Activated CD8-positive, alpha-beta memory T cell treated with anti-CD3 and anti-CD28 coated beads for 4 hours (primary cell): ENCODE measurements at regions not wholly inside any gene's neighbourhood (a gene's known extent, or its start where the extent isn't known, plus 50 kb on each side); places are given as distances from the start of the nearest gene placed in this dataset.
"Not testable (repeated sequence)": the region's sequence is repeated elsewhere in the genome, so short reads cannot be mapped to it uniquely, and the experiment has no call there.

Experiments used
- DNase-seq, 2 donors: peaks; one replicate each; pipeline ENCODE4 v3.0.0-alpha.2; 2020; ENCODE audit warnings: low read depth in 2 of 2

DNA sequence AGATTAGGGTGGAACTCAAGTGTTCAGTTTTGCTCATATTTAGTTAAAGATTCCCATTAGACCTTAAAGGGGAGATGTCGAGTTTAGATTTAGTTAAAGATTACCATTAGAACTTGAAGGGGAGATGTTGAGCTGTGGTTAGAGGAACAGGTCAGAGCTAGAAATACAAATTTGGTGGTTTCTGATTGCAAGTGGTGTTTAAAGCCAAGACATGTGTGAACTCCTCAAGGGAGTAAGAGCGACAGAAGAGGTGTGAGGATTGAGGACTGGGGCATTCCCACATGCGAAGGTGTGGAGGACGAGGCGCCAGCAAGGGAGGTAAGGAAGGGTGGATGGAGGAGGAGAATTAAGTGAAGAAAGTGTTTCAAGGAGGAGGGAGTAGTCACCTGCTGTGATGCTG, 168.6 kb downstream of the IER5 start:
- DNase-seq: no peak

DNA sequence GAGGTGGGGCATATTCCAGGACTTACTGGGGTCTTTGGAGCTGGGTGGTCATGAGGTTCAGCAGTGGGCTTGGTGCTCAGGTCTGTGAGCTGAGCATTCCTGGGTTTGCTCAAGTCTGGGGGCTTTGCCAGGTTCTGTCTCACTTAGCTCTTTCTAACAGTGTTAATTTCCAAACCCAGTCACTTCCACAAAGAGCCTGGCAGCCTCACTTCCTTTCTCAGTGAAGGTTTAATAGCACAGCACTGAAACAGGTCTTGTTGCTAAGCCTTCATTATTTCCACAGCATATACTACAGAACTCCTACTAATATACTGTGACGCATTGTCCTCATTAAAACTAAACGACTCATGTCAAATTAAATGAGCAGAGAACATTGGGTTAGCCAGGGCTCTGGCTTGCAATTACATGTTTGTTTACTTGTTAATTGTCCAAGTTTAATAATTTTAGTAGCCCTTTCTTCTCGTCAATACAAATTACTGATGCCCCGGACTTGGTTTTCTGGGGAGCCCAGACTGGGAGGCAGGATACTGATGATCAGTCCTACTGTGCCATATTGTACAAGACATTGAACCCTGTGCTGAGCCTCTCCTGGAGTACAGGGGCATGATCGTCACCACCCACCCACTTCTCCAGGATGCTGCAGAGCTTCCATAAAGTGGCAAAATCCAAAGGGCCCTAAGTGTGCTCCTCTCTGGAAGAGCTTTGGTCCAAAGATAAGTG, 170.7 kb downstream of the IER5 start:
- no peak for DNase-seq

DNA sequence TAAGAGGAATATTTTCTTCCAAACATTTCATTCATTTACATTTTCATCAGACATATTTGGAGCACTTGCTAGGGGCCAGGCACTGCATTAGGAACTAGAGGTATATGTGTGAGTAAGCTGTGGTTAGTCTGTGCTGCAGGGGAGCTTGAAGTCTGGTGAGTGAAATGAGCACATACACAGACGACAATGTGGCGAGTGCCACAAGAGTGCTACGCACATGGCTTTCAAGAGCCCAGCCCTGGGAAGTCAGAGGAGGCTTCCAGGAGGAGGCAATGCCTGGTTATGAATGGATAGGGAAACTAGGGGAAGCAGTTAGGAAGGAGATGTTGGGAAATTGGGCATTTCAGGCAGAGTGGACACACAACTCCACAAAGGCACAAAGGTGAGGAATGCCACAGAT, 171.8 kb downstream of the IER5 start:
- DNase-seq: no peak

DNA sequence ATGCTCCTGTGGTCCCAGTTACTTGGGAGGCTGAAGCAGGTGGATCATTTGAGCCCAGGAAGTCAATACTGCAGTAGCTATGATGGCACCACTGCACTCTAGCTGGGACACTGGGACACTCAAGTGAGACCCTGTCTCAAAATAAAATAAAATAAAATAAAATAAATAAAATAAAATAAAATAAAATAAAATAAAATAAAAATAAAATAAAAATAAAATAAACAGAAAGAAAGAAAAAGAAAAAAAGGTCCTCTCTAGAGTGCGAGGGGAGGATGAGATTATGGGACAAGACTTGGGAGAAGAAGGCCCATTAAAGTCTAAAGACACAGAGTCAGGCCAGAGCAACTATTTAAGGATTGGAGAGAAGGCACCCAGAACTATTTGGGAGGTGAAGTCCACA, 172.5 kb downstream of the IER5 start:
- no peak for DNase-seq

DNA sequence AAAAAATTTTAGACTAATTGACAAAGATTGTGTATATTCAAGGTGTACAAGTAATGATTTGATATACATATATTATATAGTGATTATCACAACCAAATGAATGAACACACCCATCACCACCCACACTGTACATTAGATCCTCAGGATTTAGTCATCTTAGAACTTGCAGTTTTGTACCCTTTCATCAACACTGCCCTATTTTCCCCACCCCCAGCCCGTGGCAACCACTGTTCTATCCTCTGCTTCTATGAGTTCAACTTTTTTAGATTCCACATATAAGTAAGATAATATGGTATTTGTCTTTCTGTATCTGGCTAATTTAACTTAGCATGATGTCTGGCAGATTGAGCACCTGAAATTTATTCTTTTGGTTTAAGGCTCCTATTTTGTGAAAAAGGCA, 173.6 kb downstream of the IER5 start:
- no peak for DNase-seq

DNA sequence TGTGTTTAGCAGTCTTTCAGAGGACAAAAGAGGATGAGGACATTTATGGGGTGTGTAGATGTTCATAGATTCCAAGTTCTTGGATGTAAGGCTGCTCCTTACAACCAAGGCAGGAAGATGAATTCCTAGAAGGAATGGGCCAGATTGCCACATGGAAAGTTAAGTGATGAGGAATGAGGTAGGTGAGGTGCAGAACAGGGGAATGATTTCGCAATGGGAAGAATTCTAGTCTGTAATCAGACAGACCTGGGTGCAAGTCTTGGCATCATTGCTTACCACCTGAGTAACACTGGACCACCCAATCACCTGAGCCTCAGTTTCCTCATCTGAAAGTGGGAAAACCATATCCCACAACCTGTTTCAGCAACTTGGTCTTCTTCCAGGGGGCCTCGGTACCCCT, 174.9 kb downstream of the IER5 start:
- no peak for DNase-seq

DNA sequence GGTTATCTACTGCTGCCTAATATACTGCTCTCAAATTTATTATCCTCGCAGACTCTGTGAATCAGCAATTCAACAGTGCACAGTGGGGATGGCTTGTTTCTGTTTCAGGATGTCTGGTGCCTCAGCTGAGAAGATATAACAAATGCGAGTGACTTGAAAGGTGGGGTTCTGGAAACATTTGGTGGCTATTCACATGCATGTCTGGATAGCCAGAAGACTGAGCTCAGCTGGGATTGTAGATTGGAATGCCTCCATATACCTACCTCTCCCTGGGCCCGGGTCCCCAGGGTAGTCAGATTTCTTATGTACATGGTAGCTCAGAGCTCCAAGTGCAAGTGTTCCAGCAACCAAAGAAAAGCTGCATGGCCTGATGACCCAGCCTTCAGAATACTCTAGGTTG, 176.3 kb downstream of the IER5 start:
- no peak for DNase-seq

DNA sequence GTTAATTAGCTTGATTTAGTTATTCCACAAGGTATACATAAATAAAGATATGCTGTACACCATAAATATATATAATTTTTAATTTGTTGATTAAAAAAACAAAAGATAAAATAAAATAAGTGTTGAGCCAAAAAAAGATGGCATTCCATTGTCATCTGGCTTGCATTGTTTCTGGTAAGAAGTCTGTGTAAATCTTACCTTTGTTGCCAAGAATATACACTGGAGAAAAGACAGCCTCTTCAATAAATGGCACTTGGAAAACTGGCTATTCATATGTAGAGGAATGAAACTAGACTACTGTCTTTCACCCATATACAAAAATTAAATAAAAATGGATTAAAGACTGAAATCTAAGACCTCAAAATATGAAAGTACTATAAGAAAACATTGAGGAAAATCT, 196.5 kb downstream of the IER5 start:
- no peak for DNase-seq

DNA sequence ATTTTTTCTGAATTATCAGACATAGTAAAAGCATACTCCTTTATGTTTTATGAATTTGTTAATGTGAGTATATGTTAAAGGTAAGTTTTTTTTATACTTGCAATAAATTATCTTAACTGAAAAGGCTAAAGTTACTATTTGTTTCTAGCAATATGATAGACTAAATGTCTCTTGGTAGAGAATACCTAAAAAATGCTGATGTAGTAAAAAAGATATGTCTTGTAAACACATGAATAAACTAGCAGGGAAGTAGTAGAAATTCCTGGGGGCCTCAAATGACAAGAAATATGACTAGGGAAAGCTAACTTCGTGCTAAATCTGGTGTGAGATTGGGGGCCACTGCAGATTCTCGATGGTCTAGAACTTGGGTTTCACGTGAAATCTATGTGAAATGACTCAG, 188.1 kb upstream of the CACNA1E start:
- DNase-seq: no peak

DNA sequence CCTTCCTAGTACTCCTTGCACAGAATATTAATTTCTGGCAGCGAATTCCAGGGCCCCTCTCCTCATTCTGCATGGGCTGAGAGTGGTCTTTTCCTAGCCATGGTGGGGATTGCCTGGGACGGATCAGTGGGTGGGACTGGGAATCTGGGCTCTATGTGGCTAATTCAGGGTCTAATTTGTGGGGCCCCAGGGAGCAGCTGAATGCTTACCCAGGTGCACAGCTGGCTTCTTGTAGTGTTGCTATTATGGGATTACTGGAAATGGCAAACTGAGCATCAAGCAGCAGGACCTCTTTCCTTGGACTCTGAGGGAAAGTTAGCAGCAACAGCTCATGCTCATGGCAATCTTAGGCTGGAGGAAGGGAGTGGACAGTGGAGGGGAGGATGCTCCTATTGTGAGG, 187.1 kb upstream of the CACNA1E start:
- no peak for DNase-seq

DNA sequence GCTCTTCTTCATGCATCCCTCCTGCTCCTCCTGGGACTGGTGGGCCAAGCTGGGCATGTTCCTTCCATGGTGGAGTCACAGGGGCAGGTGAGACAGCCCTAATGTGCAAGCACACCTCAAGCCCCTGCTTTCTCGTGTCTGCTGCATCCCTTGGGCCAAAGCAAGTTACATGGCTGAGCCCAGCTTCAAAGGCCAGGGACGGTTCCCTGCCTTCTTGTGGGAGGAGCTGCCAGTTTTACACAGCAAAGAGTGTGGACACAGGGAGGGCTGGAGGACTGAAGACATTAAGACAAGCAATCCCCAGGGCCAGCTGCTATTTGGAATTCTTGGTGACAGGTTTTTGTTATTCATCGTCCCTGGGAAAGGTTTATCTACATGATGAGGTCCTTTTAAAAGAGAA, 175.2 kb upstream of the CACNA1E start:
- DNase-seq: no peak

DNA sequence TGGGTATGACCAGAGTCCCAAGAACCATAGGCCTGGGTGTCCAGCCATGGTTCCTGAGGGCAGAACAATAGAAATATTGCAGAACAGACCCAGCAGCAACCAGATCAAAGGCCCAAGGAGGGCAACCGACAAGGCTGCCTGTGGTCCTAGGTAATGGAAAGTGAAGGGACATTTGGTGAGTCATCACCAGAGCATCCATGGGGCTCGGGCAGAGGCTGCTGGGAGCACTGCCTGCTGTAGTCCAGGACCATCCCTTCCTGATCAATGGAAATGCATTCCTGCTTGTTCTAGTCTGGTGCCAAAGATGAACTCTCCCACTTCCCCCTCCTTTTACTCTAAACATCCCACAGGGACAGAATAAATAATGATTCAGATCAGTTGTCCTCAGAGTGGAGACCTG, 172.8 kb upstream of the CACNA1E start:
- no peak for DNase-seq

DNA sequence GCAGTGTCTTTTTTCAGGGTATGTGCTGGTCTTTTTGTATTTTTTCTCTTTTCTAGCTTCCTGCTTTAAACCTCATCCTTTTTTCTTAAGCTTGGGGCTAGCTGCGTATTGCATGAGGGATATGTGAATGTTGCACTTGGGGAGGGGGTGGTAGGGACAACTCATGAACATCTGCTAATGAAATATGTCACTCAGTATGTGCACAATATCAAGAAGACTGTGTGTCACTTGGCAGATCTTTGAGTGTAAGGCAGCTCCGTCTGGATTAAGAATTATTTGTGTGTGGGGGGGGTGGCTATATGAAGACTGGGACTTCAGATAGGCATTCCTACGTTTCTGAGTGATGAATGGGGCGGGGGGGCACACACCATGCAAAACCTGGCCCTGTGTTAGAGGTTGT, 170.4 kb upstream of the CACNA1E start:
- no peak for DNase-seq

DNA sequence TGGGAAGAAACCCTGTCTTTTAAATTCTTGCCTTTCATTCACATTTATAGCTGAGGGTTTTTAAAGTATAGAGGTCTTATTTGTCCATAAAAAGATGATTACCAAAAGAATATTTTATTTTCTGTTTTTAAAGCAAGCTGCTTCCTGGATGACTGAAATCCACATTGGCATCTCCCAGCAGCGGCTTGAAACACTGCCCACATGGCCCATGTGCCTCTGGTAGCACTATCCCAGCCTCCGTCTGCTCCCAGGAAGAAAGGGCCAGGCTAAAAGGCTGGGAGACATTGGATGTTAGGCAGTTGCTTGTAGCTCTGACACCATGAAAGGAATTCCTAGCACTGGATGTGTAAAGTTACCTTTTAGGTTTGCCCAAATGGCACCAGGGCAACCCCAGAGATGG, 169.9 kb upstream of the CACNA1E start:
- no peak for DNase-seq

DNA sequence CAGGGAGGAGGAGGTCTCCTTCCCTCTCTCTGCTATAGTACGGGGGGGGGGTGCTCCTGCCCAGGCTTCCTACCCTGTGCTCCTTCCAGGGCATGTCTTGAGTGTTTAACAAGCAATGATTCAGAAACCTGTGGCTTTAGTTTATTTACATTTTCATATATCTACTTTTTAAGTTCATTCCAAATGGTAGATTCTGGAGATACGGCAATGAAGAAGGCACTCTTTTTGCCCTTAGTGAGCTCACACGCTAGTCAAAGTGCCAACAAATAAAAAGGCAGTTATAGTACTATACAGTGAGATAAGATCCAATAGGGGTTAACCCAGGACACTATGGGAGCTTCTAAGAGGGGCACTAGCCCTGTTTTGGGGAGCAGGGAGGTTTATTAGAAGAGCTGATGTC, 169.3 kb upstream of the CACNA1E start:
- no peak for DNase-seq

DNA sequence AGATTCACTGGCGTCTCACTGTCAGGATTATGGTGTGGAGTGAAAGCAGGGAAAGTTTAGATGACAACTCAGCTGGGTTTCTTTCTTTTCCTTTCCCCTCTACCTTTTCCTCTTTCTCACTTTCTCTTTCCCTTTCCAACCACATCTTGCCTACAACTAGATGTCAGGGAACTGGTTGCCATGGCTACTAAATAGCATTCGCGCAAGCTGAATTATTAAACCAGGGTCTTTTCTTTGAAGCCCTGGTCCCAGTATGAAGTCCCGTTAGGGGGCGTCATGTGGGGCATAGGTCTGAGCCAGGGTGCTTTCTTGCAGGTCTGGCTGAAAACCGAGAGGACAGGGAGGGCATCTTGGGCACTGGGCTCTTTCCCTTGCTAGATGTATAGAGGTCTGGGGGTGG, 168.4 kb upstream of the CACNA1E start:
- no peak for DNase-seq

DNA sequence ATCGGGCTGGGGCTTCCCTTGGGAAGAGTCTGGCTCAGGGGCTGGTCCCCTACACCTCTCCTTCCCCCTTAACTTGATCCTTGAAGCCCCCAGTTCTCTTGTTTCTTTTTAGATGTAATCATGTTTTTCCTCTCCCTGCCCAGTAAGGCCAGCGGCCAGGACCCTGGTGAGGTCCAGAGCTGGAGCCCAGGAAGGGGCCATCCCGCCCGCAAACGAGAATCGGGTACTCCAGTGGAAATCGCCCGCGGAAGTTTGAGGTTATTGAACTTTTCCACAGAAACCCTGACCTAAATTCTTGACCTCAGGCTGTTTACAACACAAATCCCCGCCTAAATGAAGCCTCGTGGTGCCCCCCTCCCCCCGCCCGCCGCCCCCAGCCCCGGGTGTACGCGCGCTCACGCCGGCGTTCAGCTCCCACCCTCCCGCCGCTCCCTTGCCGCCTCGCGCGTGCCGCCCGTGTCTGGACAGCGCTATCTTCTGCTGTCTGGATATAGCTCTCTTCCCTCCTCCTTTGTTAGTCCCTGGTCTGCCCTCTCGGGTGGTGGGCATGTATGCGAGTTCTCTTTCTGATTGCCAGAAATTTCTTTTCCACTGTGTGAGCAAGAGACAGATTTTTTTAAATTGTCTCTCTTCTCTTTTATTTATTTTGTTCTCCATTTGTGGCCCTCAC, 165.9 kb upstream of the CACNA1E start:
- no peak for DNase-seq

DNA sequence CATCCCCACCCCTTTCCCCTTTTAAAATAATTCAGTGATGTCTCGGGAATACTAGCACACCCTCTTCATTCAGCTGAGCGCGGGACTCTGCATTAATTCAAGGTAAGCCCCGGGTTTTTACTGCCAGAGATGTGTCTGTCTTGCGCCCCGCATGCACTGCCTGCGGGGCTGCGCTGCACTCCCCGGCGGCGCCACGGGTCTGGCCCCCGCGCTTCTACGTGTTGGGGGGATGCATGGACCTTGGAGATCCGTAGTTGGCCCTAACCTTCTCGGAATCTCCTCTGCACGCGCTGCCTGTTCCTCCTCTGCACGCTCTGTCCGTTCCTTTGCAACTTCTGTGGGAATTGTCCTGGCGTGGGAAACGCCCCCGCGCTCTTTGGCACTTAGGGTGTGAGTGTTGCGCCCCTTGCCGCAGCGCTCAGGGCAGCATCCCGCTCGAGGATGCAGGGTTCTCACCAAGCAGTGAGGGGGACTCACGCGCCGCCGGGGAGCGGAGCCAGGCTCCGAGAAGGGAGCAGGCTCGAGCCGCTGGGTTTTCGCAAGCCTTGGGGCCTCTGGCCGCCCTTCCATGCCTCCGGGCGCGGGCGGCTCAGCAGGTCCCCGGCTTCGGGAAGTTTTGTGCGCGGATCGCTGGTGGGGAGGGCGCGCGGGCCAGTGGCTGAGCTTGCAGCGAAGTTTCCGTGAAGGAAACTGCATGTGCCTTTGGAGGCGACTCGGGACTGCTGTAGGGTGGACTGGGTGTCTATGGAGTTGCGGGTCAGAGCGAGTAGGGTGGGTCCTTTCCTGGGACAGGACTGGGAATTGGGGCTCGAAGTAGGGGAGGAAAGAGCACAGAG, 165.1 kb upstream of the CACNA1E start:
- no peak for DNase-seq

DNA sequence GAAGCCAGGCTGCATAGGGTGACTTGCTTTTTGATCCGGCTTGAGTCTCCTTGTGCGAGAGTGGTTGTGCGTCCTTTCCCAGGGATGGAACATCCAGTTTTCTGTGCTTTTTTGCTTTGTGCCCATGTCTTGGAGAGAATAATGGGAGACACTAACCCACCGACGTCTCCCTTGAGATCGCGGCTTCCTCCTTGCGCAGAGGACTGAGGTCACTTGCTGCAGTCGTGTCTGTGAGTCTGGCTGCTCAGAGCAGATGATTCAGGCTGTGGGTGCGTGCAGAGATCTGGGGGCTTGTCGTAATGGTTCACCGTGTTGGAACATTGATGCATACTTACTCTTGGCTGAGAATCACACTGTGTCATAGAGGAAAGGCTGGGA, 164.5 kb upstream of the CACNA1E start:
- peak; percentile 5 to 19 for DNase-seq

DNA sequence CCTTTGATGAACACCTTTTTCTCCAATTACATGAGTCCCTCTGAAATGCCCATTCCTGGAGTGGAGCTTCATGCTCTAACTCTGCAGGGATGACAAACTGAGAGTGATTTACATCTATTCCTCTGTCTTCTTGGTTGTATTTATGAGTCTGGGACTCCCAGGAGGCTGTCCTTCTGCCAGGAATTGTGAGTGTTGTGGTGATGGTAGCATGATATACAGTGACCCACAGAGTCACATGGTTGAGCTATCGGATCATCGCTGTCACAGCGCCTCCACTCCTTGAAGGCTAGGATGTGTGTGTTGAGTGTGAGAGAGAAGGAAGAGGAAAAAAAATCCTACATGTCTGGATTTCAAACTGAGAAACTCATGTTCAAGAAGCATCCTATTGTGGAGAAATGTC, 163.4 kb upstream of the CACNA1E start:
- no peak for DNase-seq

DNA sequence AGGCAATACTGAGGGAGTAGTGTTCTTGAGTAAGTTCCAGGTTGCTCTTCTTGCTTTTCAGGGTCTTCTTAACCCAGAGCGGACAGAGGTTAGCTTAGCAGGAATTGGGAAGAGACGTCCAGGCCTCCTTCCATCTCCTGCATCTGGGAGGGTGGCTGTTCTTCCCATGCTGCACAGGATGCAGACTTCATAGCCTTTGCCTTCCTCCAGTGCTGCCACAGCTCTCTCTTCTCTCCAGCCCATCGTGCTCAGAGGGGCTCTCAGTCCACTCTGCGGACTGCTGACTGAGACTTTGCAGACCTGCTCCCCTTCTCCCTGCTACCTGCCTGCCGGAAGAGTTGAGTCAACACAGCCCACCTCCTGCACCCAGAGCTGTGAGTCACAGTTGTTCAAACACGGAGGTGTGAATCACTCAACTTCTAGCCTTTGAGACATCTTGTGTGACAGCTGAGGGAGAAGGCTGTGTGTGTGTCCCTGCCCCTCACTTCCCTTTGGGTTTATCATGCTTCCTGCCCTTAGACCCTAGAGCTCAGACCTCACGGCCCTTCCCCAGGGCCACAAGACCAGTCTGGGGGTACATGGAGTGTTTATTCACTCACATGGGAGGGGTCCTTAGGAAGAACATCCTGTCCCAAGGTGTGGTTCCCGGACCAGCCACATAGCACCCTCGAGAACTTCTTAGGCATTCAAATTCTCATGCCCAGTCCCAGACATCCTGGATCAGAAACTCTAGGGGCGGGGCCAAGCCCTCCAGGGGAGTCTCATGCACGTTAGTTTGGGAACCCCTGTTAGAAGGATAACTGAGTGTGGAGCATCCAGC, 158.3 kb upstream of the CACNA1E start:
- DNase-seq: peak; percentile 41 to 48

DNA sequence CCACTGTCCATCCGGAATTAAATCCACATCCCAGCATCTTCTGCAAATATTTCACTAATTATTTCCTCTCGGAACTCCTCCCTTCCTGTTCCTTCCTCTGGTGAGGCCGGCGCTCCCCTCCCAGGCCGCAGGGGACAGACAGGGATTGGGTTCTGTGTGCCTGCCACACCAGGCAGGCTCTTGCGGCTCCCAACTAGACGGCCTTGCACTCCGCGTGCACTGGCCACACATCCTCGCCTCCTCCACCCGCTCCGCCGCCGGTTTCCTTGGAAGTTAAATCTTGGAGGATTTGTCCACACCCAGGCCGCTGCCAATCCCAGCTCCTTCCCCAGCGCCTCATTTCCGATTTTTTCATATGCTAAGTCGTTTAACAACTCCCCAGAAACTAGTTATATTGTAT, 157.6 kb upstream of the CACNA1E start:
- DNase-seq: not testable (repeated sequence)
